ENCODE measurements at regions not wholly inside any gene's neighbourhood (a gene's known extent, or its start where the extent isn't known, plus 50 kb on each side); places are given as distances from the start of the nearest gene placed in this dataset.

GRCh38 chr3:87077355-87077754 lies 86.4 kb upstream of the VGLL3 start:
- no peak overlapping the region for H3K27ac ChIP-seq (ENCODE audit: low read depth in 2 of 2, low read length in 1 of 2)
- no peak for DNase-seq
- no peaks in the 10 kb centered on the region for H3K9me2 ChIP-seq
- ChIA-PET CTCF (no interaction called here), POLR2A (no interaction called here)
- H3K4me3 ChIP-seq (ENCODE audit: low read depth in 2 of 2, low read length in 1 of 2), result no peak overlapping the region
- H3F3A ChIP-seq (replicated peaks; ENCODE audit: insufficient read depth), result no peaks in the 10 kb centered on the region
- no peaks in the 10 kb centered on the region for H3K27me3 ChIP-seq (ENCODE audit: insufficient read depth)
- H3K9me3 ChIP-seq, result no peaks in the 10 kb centered on the region
- WGBS (ENCODE audit: low lambda C conversion rate), result 47% methylated on average over 2 of the region's 2 CpGs
- H3K36me3 ChIP-seq (replicated peaks in 1 of 2; ENCODE audit: control insufficient read depth in 1 of 2, insufficient read depth in 2 of 2, low read length in 1 of 2), result no peaks in the 10 kb centered on the region
- no peak overlapping the region for H3K9ac ChIP-seq
- H3K4me2 ChIP-seq, result no peak overlapping the region
- no peak for TF ChIP-seq POLR2AphosphoS5 (IDR thresholded peaks at IDR 0.05; ENCODE audit: low read depth, low read length)
- H2AFZ ChIP-seq (ENCODE audit: low read depth), result no peak overlapping the region
- no peaks in the 10 kb centered on the region for H3K79me2 ChIP-seq (ENCODE audit: insufficient read depth)
- H4K20me1 ChIP-seq (ENCODE audit: insufficient read depth), result no peaks in the 10 kb centered on the region
- no peaks in the 10 kb centered on the region for H3K4me1 ChIP-seq (ENCODE audit: control insufficient read depth in 1 of 2, insufficient read depth in 2 of 2, low read depth in 1 of 2, low read length in 1 of 2)

DNA sequence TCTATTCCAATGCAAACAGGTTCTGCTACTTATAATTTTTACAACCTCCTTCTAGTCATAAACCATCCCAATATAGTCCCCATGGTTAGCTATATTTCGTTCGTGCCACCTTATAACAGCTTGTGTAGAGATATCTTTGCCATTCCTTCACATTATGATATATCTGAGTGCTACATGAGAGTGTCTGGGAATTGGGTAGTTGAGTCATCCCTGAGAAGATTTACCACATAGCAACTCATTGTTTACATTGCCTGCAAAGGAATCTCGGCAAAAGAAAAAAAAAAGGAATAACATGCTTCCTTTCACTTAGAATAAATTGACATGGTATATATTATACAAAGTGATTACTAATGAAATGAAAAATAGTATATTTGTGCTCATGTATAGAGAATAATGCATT lies 86.0 kb upstream of the VGLL3 start:
- Histone ChIP-seq H3K36me3 (replicated peaks in 1 of 2; ENCODE audit: control insufficient read depth in 1 of 2, insufficient read depth in 2 of 2, low read length in 1 of 2) (no peaks in the 10 kb centered on the region), H3K27ac (ENCODE audit: low read depth in 2 of 2, low read length in 1 of 2) (no peak overlapping the region), H3K4me2 (no peak overlapping the region), H3F3A (replicated peaks; ENCODE audit: insufficient read depth) (no peaks in the 10 kb centered on the region), H3K27me3 (ENCODE audit: insufficient read depth) (no peaks in the 10 kb centered on the region), H3K9me3 (no peaks in the 10 kb centered on the region), H2AFZ (ENCODE audit: low read depth) (no peak overlapping the region), H3K9me2 (no peaks in the 10 kb centered on the region), H3K4me1 (ENCODE audit: control insufficient read depth in 1 of 2, insufficient read depth in 2 of 2, low read depth in 1 of 2, low read length in 1 of 2) (no peaks in the 10 kb centered on the region), H3K9ac (no peak overlapping the region), H4K20me1 (ENCODE audit: insufficient read depth) (no peaks in the 10 kb centered on the region), H3K4me3 (ENCODE audit: low read depth in 2 of 2, low read length in 1 of 2) (no peak overlapping the region), H3K79me2 (ENCODE audit: insufficient read depth) (no peaks in the 10 kb centered on the region)
- TF ChIP-seq YY1 (IDR thresholded peaks at IDR 0.05; ENCODE audit: low read depth) (no peak), EZH2phosphoT487 (IDR thresholded peaks at IDR 0.05; ENCODE audit: borderline replicate concordance, low read depth) (no peak), GATA2 (CRISPR knock-in tag; IDR thresholded peaks at IDR 0.05) (no peak), TEAD4 (IDR thresholded peaks at IDR 0.05; ENCODE audit: borderline replicate concordance, insufficient read depth) (no peak), RCOR1 (IDR thresholded peaks at IDR 0.05; ENCODE audit: low read length) (no peak)
- ChIA-PET POLR2A (no interaction called here), CTCF (no interaction called here)
- WGBS (ENCODE audit: low lambda C conversion rate), result 13% methylated on average over 3 of the region's 3 CpGs
- DNase-seq, result no peak

GRCh38 chr3:87073496-87074145 lies 82.7 kb upstream of the VGLL3 start:
- Histone ChIP-seq H3K9ac (no peak overlapping the region), H3K4me1 (ENCODE audit: control insufficient read depth in 1 of 2, insufficient read depth in 2 of 2, low read depth in 1 of 2, low read length in 1 of 2) (no peaks in the 10 kb centered on the region; a peak in 1 of 4 replicates), H3K9me3 (no peaks in the 10 kb centered on the region), H3K27ac (ENCODE audit: low read depth in 2 of 2, low read length in 1 of 2) (no peak overlapping the region), H3K9me2 (0 out of 2 replicates have a peak, but pooled peaks cover 3% of the 10 kb centered on the region), H3K4me2 (no peak overlapping the region), H2AFZ (ENCODE audit: low read depth) (no peak overlapping the region), H3K4me3 (ENCODE audit: low read depth in 2 of 2, low read length in 1 of 2) (no peak overlapping the region), H3K79me2 (ENCODE audit: insufficient read depth) (no peaks in the 10 kb centered on the region), H3F3A (replicated peaks; ENCODE audit: insufficient read depth) (no peaks in the 10 kb centered on the region), H4K20me1 (ENCODE audit: insufficient read depth) (no peaks in the 10 kb centered on the region), H3K36me3 (replicated peaks in 1 of 2; ENCODE audit: control insufficient read depth in 1 of 2, insufficient read depth in 2 of 2, low read length in 1 of 2) (no peaks in the 10 kb centered on the region), H3K27me3 (ENCODE audit: insufficient read depth) (no peaks in the 10 kb centered on the region)
- TF ChIP-seq MXI1 (IDR thresholded peaks at IDR 0.05; ENCODE audit: low read depth, low read length) (no peak), TAF1 (IDR thresholded peaks at IDR 0.05; ENCODE audit: borderline replicate concordance, low read depth, low read length) (no peak), GATA2 (CRISPR knock-in tag; IDR thresholded peaks at IDR 0.05) (no peak), POLR2AphosphoS5 (IDR thresholded peaks at IDR 0.05; ENCODE audit: low read depth, low read length) (no peak), TEAD4 (IDR thresholded peaks at IDR 0.05; ENCODE audit: borderline replicate concordance, insufficient read depth) (no peak), FOXJ3 (CRISPR knock-in tag; IDR thresholded peaks at IDR 0.05) (no peak), ZBTB33 (IDR thresholded peaks at IDR 0.05; ENCODE audit: borderline replicate concordance, low read depth) (no peak), PBX3 (IDR thresholded peaks at IDR 0.05) (no peak)
- CTCF ChIA-PET, result interaction anchor here (1.1 kb wide), 1 partner anchor 9 kb away, joined by 4 read pairs; no protein-coding TSS in a partner anchor
- DNase-seq, result no peak
- 16% methylated on average over 7 of the region's 7 CpGs for WGBS (ENCODE audit: low lambda C conversion rate)
- POLR2A ChIA-PET, result no interaction called here

Data from SK-N-SH (cell line).